Smooth muscle cell (in vitro differentiated cells): ENCODE measurements at regions not wholly inside any gene's neighbourhood (a gene's known extent, or its start where the extent isn't known, plus 50 kb on each side); places are given as distances from the start of the nearest gene placed in this dataset.

Experiments used
- DNase-seq: peaks from one replicate; lab custom pipeline; 2025; ENCODE audit not compliant: unreplicated experiment; lab: John Stamatoyannopoulos, UW
- H2AFZ ChIP-seq: fragments of 200-600 bp; sonication (generic); 2 replicates; pipeline ENCODE4 v1.6.0; 2016; ENCODE audit warnings: antibody characterized with exemption, low read depth, mild to moderate bottlenecking
- H3F3A ChIP-seq: fragments of 200-600 bp; sonication (generic); 2 replicates; pipeline ENCODE4 v1.6.0; 2017; ENCODE audit warnings: antibody characterized with exemption, low read depth
- H3K27ac ChIP-seq: fragments of 200-600 bp; sonication (generic); 2 replicates; pipeline ENCODE4 v1.5.1; 2016; ENCODE audit warnings: low read depth, mild to moderate bottlenecking
- H3K27me3 ChIP-seq: fragments of 200-600 bp; sonication (generic); 2 replicates; pipeline ENCODE4 v1.6.1; 2016; ENCODE audit warnings: low read depth, mild to moderate bottlenecking
- H3K36me3 ChIP-seq: fragments of 200-600 bp; sonication (generic); 2 replicates; pipeline ENCODE4 v1.5.1; 2016; ENCODE audit warnings: low read depth
- H3K4me1 ChIP-seq: fragments of 200-600 bp; sonication (generic); 2 replicates; pipeline ENCODE4 v1.5.1; 2016; ENCODE audit warnings: low read depth
- H3K4me2 ChIP-seq: fragments of 200-600 bp; sonication (generic); 2 replicates; pipeline ENCODE4 v1.6.0; 2016; ENCODE audit warnings: mild to moderate bottlenecking
- H3K4me3 ChIP-seq: fragments of 200-600 bp; sonication (generic); 2 replicates; pipeline ENCODE4 v1.5.1; 2016; ENCODE audit warnings: mild to moderate bottlenecking
- H3K79me2 ChIP-seq: fragments of 200-600 bp; sonication (generic); 2 replicates; pipeline ENCODE4 v1.6.0; 2016; ENCODE audit warnings: low read depth, mild to moderate bottlenecking
- H3K9ac ChIP-seq: fragments of 200-600 bp; sonication (generic); 2 replicates; pipeline ENCODE4 v1.6.0; 2016; ENCODE audit warnings: low read depth
- H3K9me3 ChIP-seq: fragments of 200-600 bp; sonication (generic); replicated peaks from 2 replicates; pipeline ENCODE4 v1.5.1; 2016; ENCODE audit warnings: low read depth
- H4K20me1 ChIP-seq: fragments of 200-600 bp; sonication (generic); 2 replicates; pipeline ENCODE4 v1.6.0; 2016; ENCODE audit warnings: low read depth
- WGBS: methylation state at CpG from one replicate; pipeline ENCODE4 v1.1.7; 2016; ENCODE audit warnings: low lambda C conversion rate; 5-methylcytosine and 5-hydroxymethylcytosine counted together
- TF ChIP-seq, protein P1 (sequence below): fragments of 200-600 bp; sonication (generic); IDR thresholded peaks from 2 replicates; pipeline ENCODE4 v1.5.1; 2017; ENCODE audit warnings: borderline replicate concordance, mild to moderate bottlenecking, antibody characterized with exemption; ENCODE audit not compliant: insufficient read depth, poor library complexity, severe bottlenecking

- TF ChIP-seq, protein P1, sequence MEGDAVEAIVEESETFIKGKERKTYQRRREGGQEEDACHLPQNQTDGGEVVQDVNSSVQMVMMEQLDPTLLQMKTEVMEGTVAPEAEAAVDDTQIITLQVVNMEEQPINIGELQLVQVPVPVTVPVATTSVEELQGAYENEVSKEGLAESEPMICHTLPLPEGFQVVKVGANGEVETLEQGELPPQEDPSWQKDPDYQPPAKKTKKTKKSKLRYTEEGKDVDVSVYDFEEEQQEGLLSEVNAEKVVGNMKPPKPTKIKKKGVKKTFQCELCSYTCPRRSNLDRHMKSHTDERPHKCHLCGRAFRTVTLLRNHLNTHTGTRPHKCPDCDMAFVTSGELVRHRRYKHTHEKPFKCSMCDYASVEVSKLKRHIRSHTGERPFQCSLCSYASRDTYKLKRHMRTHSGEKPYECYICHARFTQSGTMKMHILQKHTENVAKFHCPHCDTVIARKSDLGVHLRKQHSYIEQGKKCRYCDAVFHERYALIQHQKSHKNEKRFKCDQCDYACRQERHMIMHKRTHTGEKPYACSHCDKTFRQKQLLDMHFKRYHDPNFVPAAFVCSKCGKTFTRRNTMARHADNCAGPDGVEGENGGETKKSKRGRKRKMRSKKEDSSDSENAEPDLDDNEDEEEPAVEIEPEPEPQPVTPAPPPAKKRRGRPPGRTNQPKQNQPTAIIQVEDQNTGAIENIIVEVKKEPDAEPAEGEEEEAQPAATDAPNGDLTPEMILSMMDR: no peak
- H3K79me2 ChIP-seq: no peaks in the 10 kb centered on the region
- H3K4me1 ChIP-seq: no peaks in the 10 kb centered on the region
- no peak overlapping the region for H3K4me3 ChIP-seq
- 79% methylated on average over 3 of the region's 3 CpGs for WGBS
- H3K27me3 ChIP-seq: no peaks in the 10 kb centered on the region
- no peak overlapping the region for H3K9ac ChIP-seq
- H4K20me1 ChIP-seq: no peaks in the 10 kb centered on the region
- H3K27ac ChIP-seq: no peak overlapping the region
- no peak for DNase-seq
- peak overlapping the region; percentile 57 for H2AFZ ChIP-seq
- H3K36me3 ChIP-seq: no peaks in the 10 kb centered on the region
- H3F3A ChIP-seq: no peaks in the 10 kb centered on the region
- no peak overlapping the region for H3K4me2 ChIP-seq
- H3K9me3 ChIP-seq: no peaks in the 10 kb centered on the region
Measured at GRCh38 chr11:91742155-91742554, 482.5 kb upstream of the FAT3 start.

- no peaks in the 10 kb centered on the region for H3K79me2 ChIP-seq
- H3K27ac ChIP-seq: no peak overlapping the region
- H3K9ac ChIP-seq: no peak overlapping the region
- WGBS: 43% methylated on average over 6 of the region's 6 CpGs
- TF ChIP-seq, protein P1: no peak
- no peaks in the 10 kb centered on the region for H3K4me1 ChIP-seq
- H2AFZ ChIP-seq: no peak overlapping the region
- H3K9me3 ChIP-seq: no peaks in the 10 kb centered on the region
- H3K4me3 ChIP-seq: no peak overlapping the region
- H3K27me3 ChIP-seq: no peaks in the 10 kb centered on the region
- no peaks in the 10 kb centered on the region for H4K20me1 ChIP-seq
- no peaks in the 10 kb centered on the region for H3K36me3 ChIP-seq
- H3F3A ChIP-seq: no peaks in the 10 kb centered on the region
- H3K4me2 ChIP-seq: peak overlapping the region; percentile 17
- no peak for DNase-seq
Measured at GRCh38 chr11:91731051-91731450, 493.6 kb upstream of the FAT3 start.

DNA sequence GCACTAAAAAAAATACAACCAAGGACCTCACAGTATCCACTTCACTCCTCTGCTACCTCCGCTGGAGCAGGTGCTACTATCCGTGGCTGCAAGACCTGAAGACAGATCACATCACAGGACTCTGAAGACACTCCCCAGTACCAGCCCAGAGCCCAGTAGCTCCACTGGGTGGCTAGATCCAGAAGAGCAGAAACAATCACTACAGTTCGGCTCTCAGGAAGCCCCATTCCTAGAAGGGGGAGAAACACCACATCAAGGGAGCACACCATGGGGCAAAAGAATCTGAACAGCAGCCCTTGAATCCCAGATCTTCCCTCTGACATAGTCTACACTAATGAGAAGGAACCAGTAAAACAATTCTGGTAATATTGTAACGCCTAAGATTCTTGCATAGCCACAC, 494.0 kb upstream of the FAT3 start:
- H3K4me1 ChIP-seq: no peaks in the 10 kb centered on the region
- peak overlapping the region; percentile 17 for H3K4me2 ChIP-seq
- TF ChIP-seq, protein P1: no peak
- no peak for DNase-seq
- H3K4me3 ChIP-seq: no peak overlapping the region
- WGBS: 81% methylated on average over 4 of the region's 4 CpGs
- H3K9me3 ChIP-seq: no peaks in the 10 kb centered on the region
- H3K36me3 ChIP-seq: no peaks in the 10 kb centered on the region
- H2AFZ ChIP-seq: no peak overlapping the region
- no peaks in the 10 kb centered on the region for H3F3A ChIP-seq
- no peaks in the 10 kb centered on the region for H3K27me3 ChIP-seq
- no peak overlapping the region for H3K27ac ChIP-seq
- no peaks in the 10 kb centered on the region for H4K20me1 ChIP-seq
- H3K79me2 ChIP-seq: no peaks in the 10 kb centered on the region
- H3K9ac ChIP-seq: no peak overlapping the region

DNA sequence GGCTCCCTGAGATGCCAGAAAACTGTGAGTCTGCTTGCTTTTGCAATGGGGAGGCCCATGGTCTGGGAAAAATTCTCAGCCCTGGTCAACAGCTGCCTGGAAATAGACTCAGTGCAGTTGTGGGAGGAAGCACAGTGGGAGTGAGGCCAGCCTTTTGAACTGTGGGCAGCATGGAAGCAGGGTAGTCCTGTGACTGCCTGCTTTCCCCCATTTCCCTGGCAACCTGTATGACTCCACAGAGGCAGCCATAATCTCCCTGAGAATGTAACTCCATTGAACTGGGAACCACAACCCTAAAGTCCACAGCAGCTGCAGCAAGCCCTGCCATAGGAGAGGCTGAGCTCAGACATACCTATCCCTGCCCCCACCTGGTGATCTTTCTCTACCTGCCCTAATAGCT, 494.6 kb upstream of the FAT3 start:
- peak overlapping the region; percentile 73 for H2AFZ ChIP-seq
- H3K4me1 ChIP-seq: no peaks in the 10 kb centered on the region
- no peak overlapping the region for H3K4me2 ChIP-seq
- H3K9me3 ChIP-seq: no peaks in the 10 kb centered on the region
- TF ChIP-seq, protein P1: no peak
- no peaks in the 10 kb centered on the region for H3K27me3 ChIP-seq
- H3K27ac ChIP-seq: peak overlapping the region; percentile 21
- no peak overlapping the region for H3K4me3 ChIP-seq
- no peaks in the 10 kb centered on the region for H4K20me1 ChIP-seq
- no peaks in the 10 kb centered on the region for H3K36me3 ChIP-seq
- no peaks in the 10 kb centered on the region for H3K79me2 ChIP-seq
- DNase-seq: no peak
- H3K9ac ChIP-seq: no peak overlapping the region
- H3F3A ChIP-seq: no peaks in the 10 kb centered on the region
